Vagina (tissue), 2 donors: ENCODE measurements at regions not wholly inside any gene's neighbourhood (a gene's known extent, or its start where the extent isn't known, plus 50 kb on each side); places are given as distances from the start of the nearest gene placed in this dataset.

Experiments
- DNase-seq, 2 donors: peaks; one replicate each; pipeline ENCODE4 v3.0.0-alpha.2; 2017; ENCODE audit errors: extremely low spot score in 2 of 2
- H3K27ac ChIP-seq: fragments of 200-600 bp; sonication (generic); one replicate; pipeline ENCODE4 v1.5.1; 2019
- H3K27me3 ChIP-seq: fragments of 200-600 bp; sonication (generic); one replicate; pipeline ENCODE4 v1.5.1; 2019
- H3K36me3 ChIP-seq, 2 donors: fragments of 200-600 bp; sonication (generic); one replicate each; pipeline ENCODE4 v1.5.1; 2017 to 2019
- H3K4me1 ChIP-seq: fragments of 200-600 bp; sonication (generic); one replicate; pipeline ENCODE4 v1.5.1; 2019
- H3K4me3 ChIP-seq, 2 donors: fragments of 200-600 bp; sonication (generic); 1 replicate in 1 of 2; 2 replicates in 1 of 2; pipeline ENCODE4 v1.5.1; 2016 to 2019
- H3K9me3 ChIP-seq: fragments of 200-600 bp; sonication (generic); one replicate; pipeline ENCODE4 v1.5.1; 2019
- CTCF ChIP-seq, 3 experiments: fragments of 450-650 bp in 2 of 3; fragments of 200-600 bp in 1 of 3; sonication (generic) in 1 of 3; IDR thresholded peaks; one replicate each; pipeline ENCODE4 v1.5.1; 2017 to 2019; ENCODE audit warnings: antibody characterized with exemption in 3 of 3, mild to moderate bottlenecking in 2 of 3, moderate library complexity in 2 of 3
- POLR2A ChIP-seq, 2 donors: fragments of 450-650 bp; IDR thresholded peaks; one replicate each; pipeline ENCODE4 v1.6.1; 2017; ENCODE audit warnings: antibody characterized with exemption in 2 of 2, mild to moderate bottlenecking in 2 of 2, moderate library complexity in 2 of 2
- POLR2AphosphoS5 ChIP-seq, 2 donors: sonication (generic); formaldehyde crosslinking; IDR thresholded peaks; one replicate each; pipeline ENCODE4 v1.9.0; 2017; ENCODE audit warnings: antibody characterized with exemption in 2 of 2, mild to moderate bottlenecking in 2 of 2, low read depth in 1 of 2; ENCODE audit not compliant: insufficient read depth in 1 of 2
- intact Hi-C: fragments of 100-400 bp; cut with DNase I; formaldehyde crosslinking; loops from one replicate; pipeline ENCODE4 v1.15.1; 2023

GRCh38 chr13:55394470-55394869 lies 1746.2 kb upstream of the PRR20A start:
- Histone ChIP-seq H3K4me1 (no peaks in the 10 kb centered on the region), H3K27me3 (no peaks in the 10 kb centered on the region), H3K9me3 (no peaks in the 10 kb centered on the region), H3K27ac (no peak overlapping the region), H3K4me3 (no peak overlapping the region), H3K36me3 (no peaks in the 10 kb centered on the region)
- no peak for TF ChIP-seq CTCF (IDR thresholded peaks at IDR 0.05)
- intact Hi-C loops, result no loop called here
- no peak for DNase-seq

- DNase-seq, result no peak
- TF ChIP-seq POLR2AphosphoS5 (IDR thresholded peaks at IDR 0.05; ENCODE audit: insufficient read depth in 1 of 2, low read depth in 1 of 2), result no peak
- no peak for TF ChIP-seq CTCF (IDR thresholded peaks at IDR 0.05)
- no peak for TF ChIP-seq POLR2A (IDR thresholded peaks at IDR 0.05)
- Histone ChIP-seq H3K27ac (no peak overlapping the region), H3K36me3 (no peaks in the 10 kb centered on the region), H3K4me3 (no peak overlapping the region), H3K27me3 (no peaks in the 10 kb centered on the region), H3K9me3 (no peaks in the 10 kb centered on the region), H3K4me1 (no peaks in the 10 kb centered on the region)
- intact Hi-C loops, result no loop called here
Observed at GRCh38 chr13:55402870-55403269, 1737.8 kb upstream of the PRR20A start.

GRCh38 chr13:55403887-55404487 lies 1736.7 kb upstream of the PRR20A start:
- no peak overlapping the region for H3K4me3 ChIP-seq
- no peak for DNase-seq
- H3K9me3 ChIP-seq, result no peaks in the 10 kb centered on the region

GRCh38 chr13:55410398-55411330 lies 1730.1 kb upstream of the PRR20A start:
- Histone ChIP-seq H3K36me3 (no peaks in the 10 kb centered on the region), H3K4me3 (no peak overlapping the region), H3K27ac (no peak overlapping the region), H3K4me1 (no peaks in the 10 kb centered on the region), H3K27me3 (no peaks in the 10 kb centered on the region), H3K9me3 (no peaks in the 10 kb centered on the region)
- no peak for TF ChIP-seq POLR2AphosphoS5 (IDR thresholded peaks at IDR 0.05; ENCODE audit: insufficient read depth in 1 of 2, low read depth in 1 of 2)
- TF ChIP-seq CTCF (IDR thresholded peaks at IDR 0.05), result no peak
- TF ChIP-seq POLR2A (IDR thresholded peaks at IDR 0.05), result no peak
- DNase-seq, result no peak
- intact Hi-C loops, result no loop called here

More at GRCh38 chr13:55403887-55404487, 1736.7 kb upstream of the PRR20A start:
- Histone ChIP-seq H3K27me3 (no peaks in the 10 kb centered on the region), H3K4me1 (no peaks in the 10 kb centered on the region), H3K36me3 (no peaks in the 10 kb centered on the region), H3K27ac (no peak overlapping the region)
- intact Hi-C loops, result no loop called here
- no peak for TF ChIP-seq POLR2AphosphoS5 (IDR thresholded peaks at IDR 0.05; ENCODE audit: insufficient read depth in 1 of 2, low read depth in 1 of 2)
- TF ChIP-seq CTCF (IDR thresholded peaks at IDR 0.05), result no peak
- TF ChIP-seq POLR2A (IDR thresholded peaks at IDR 0.05), result no peak

GRCh38 chr13:55418095-55418494 lies 1722.6 kb upstream of the PRR20A start:
- no peaks in the 10 kb centered on the region for H3K27me3 ChIP-seq
- H3K4me1 ChIP-seq, result no peaks in the 10 kb centered on the region
- no peak overlapping the region for H3K27ac ChIP-seq
- no peak for DNase-seq
- TF ChIP-seq CTCF (IDR thresholded peaks at IDR 0.05) (no peak), POLR2AphosphoS5 (IDR thresholded peaks at IDR 0.05; ENCODE audit: insufficient read depth in 1 of 2, low read depth in 1 of 2) (no peak), POLR2A (IDR thresholded peaks at IDR 0.05) (no peak)
- H3K4me3 ChIP-seq, result no peak overlapping the region
- intact Hi-C loops, result no loop called here
- no peaks in the 10 kb centered on the region for H3K36me3 ChIP-seq
- no peaks in the 10 kb centered on the region for H3K9me3 ChIP-seq
